ENCODE measurements at regions not wholly inside any gene's neighbourhood (a gene's known extent, or its start where the extent isn't known, plus 50 kb on each side); places are given as distances from the start of the nearest gene placed in this dataset.

- TF ChIP-seq CTCF (IDR thresholded peaks at IDR 0.05) (no peak), POLR2AphosphoS5 (IDR thresholded peaks at IDR 0.05) (no peak), POLR2A (IDR thresholded peaks at IDR 0.05) (no peak)
Measured at GRCh38 chr7:149683898-149684297, 89.5 kb downstream of the ZNF467 start.

All from prostate gland (tissue), 2 donors.